HFF-Myc (cell line): ENCODE measurements at regions not wholly inside any gene's neighbourhood (a gene's known extent, or its start where the extent isn't known, plus 50 kb on each side); places are given as distances from the start of the nearest gene placed in this dataset.

Source experiments
- DNase-seq: peaks from one replicate; pipeline ENCODE4 v3.0.0-alpha.2; 2011; ENCODE audit warnings: low read depth; ENCODE audit errors: extremely low read depth
- H3K4me3 ChIP-seq: replicated peaks from 2 replicates; pipeline ENCODE4 v1.5.1; 2011; ENCODE audit warnings: low read depth, mild to moderate bottlenecking, control low read depth, low read length
- TF ChIP-seq, protein P1 (sequence below): IDR thresholded peaks from 2 replicates; pipeline ENCODE4 v1.5.1; 2012; ENCODE audit warnings: mild to moderate bottlenecking, low read depth, low read length, control low read depth; ENCODE audit errors: missing control alignments

DNA sequence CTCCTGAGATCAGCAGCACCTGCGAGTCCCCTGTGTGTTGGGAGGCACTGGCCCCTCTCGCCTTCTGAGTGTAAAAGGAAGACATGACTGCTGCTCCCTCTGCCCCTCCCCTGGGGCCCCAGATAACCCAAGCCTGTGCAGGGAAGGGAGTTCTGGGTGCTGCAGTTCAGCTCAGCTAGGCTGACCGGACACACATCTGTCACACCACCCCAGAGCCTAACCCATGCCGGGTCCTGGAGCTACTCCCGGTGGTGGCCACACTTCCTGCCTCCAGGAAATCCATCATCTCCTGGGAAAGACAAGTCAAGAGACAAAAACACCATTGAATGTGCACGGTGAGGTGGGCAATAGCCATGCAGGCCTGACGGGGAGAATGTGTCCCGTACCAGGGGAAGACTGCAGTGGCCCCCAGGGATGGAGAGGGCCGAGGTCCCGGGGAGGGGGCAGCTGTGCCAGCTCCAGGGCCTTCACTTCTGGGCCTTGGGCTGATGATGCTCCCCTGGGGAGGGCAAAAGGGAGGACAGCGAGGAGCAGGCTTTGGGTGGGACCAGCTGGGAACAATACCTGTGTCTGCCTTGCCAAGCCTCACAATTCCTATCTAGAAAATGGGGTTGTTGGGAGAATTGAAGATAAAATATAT, 210.6 kb downstream of the TFCP2L1 start:
- TF ChIP-seq, protein P1, sequence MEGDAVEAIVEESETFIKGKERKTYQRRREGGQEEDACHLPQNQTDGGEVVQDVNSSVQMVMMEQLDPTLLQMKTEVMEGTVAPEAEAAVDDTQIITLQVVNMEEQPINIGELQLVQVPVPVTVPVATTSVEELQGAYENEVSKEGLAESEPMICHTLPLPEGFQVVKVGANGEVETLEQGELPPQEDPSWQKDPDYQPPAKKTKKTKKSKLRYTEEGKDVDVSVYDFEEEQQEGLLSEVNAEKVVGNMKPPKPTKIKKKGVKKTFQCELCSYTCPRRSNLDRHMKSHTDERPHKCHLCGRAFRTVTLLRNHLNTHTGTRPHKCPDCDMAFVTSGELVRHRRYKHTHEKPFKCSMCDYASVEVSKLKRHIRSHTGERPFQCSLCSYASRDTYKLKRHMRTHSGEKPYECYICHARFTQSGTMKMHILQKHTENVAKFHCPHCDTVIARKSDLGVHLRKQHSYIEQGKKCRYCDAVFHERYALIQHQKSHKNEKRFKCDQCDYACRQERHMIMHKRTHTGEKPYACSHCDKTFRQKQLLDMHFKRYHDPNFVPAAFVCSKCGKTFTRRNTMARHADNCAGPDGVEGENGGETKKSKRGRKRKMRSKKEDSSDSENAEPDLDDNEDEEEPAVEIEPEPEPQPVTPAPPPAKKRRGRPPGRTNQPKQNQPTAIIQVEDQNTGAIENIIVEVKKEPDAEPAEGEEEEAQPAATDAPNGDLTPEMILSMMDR: no peak
- DNase-seq: no peak

DNA sequence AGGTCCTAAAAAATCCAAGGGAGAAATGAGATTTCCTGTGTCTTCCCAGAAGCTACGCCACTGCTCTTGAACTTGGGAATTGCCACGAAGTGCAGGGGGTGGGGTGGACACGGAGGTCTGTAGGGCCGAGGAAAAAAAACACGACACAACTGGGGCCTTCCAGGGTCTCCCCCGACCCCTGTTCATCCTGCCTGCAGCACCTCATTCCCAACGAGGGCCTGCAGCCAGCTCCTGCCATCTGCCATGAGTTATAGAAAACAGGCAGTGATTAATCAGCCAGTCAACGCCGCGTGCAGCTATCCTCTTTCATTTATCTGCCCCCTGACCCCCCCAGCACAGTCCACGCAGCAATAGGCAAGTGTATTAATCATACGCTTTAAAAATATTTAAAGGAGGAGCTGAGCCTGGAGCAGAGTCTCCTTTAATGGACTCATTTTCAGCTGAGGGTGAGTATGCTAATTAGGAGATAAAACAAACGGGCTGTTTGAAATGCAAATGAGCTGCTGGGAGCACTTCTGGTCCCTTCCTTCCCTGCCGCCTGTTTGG, 209.9 kb downstream of the TFCP2L1 start:
- peak; percentile 90 for DNase-seq
- H3K4me3 ChIP-seq: peak overlapping the region; percentile 21
- TF ChIP-seq, protein P1: no peak

More for the DNA sequence above, 210.6 kb downstream of the TFCP2L1 start:
- no peak overlapping the region for H3K4me3 ChIP-seq

DNA sequence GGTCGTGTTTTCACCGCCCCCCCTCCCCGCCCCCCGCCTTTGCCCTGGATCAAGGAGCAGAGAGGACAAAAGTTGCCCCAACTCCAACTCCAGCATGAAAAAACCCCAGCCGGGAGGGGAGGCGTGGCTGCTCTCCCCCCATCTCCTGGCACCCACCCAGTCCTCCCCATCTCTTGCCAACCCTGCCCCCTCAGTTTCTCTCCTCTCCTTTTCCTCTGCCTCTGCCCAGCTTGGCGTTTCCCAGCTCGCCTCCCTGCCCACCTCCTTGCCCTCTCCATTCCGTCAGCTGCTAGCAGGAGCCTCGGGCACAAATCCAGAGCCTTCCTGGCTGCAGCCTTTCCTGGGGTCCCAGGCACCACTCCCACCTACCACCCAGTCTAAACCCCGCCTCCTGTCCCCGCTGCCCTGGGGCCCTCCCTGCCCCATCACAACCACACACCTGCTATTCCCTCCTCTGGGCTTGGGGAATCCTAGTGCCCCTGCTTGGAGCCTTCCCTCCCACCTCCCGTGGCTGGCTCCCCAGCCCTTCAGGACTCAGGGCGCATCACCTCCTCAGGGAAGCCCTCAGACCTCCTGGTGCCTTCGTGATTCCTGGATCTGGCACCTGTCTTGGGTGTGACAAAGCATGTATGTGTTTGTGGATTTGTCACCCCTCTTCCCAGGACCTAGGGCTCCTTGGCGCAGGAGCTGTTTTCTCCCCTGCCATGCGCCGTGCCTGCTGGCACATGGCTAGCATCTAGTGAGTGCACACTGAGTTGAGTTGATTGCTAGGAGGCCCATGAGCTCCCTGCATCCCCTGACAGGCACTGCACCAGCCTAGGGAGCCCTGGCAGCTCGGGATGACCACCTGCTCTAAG, 209.1 kb downstream of the TFCP2L1 start:
- H3K4me3 ChIP-seq: peak overlapping the region; percentile 21
- DNase-seq: no peak
- TF ChIP-seq, protein P1: no peak

DNA sequence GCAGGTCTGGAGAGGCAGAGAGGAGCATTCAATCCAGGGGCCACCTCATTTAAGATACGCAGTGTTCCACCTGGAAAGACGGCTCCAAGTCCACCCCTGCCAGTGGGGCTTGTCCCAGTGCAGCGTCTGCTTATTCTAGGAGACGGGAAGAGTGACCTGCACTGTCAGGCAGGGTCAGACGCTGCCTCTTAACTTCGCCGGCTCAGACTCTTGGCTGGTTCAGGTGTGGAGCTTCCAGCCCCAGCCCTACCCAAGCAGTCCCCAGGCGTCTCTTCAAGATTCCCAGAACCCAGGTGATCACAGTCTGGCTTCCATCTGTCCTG, 208.5 kb downstream of the TFCP2L1 start:
- TF ChIP-seq, protein P1: no peak
- H3K4me3 ChIP-seq: no peak overlapping the region
- no peak for DNase-seq

DNA sequence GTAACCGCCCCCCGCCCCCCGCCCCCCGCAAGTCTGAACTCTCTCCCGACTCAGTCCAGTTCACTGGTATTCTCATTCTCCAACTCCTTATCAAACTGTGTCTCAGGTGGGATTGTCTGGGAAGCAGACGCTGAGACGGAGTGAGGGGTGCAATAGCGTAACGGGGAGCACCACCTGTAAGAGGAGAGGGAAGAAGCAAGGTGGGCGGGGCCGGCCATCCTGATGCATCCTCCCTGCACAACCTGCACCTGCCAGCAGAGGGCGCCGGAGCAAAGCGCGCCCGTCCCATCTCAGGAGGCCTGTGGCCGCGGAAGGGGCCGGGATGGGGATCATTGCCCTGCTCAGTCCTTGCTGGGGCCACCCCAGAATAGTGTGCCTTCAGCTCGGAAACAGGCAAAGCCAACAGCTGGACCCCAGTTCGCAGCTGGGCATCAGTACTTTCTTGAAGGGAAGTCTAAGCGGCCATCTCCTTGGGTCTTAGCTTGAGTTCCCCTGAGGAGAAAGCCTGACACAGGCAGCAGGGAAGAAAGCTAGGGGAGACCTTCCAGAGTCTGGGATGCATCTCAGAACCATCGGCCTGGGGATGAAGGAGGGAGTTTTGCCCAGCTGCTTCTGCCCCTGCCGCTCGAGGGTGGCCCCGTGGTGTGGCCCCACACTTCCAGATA, 208.0 kb downstream of the TFCP2L1 start:
- no peak for DNase-seq
- H3K4me3 ChIP-seq: no peak overlapping the region
- TF ChIP-seq, protein P1: peak; percentile 98

DNA sequence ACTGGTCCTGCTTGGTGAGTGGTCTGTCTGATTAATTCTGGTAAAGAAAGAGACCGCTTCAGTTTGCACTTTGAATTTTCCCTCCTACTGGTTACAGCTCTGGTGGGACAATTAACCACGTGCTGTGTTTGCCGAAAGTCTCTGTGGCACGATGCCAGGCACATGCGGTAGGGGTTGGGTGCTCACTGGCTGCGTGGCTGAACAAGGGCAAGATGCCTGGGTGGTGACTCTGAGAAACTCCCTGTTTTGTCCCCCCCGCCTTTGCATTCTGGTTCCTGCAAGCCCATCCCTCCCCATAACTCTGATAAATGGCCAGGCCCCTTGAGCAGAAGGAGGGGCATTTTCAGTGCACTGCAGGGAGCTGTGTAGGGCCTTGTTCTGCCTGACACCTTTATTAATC, 206.1 kb downstream of the TFCP2L1 start:
- H3K4me3 ChIP-seq: no peak overlapping the region
- no peak for DNase-seq
- TF ChIP-seq, protein P1: no peak
